Stimulated activated CD8-positive, alpha-beta memory T cell treated with anti-CD3 and anti-CD28 coated beads, Interleukin-12 subunit alpha, Interleukin-12 subunit beta, amount 100 ng/mL, for 4 hours (primary cell): ENCODE measurements at regions not wholly inside any gene's neighbourhood (a gene's known extent, or its start where the extent isn't known, plus 50 kb on each side); places are given as distances from the start of the nearest gene placed in this dataset.

Experiments used
- DNase-seq: peaks from one replicate; pipeline ENCODE4 v3.0.0-alpha.2; 2020; ENCODE audit warnings: low read depth

GRCh38 chr15:93162560-93162959 lies 73.5 kb upstream of the RGMA start:
- no peak for DNase-seq

- DNase-seq: no peak
Measured at GRCh38 chr15:93159930-93160329, 70.9 kb upstream of the RGMA start.

DNA sequence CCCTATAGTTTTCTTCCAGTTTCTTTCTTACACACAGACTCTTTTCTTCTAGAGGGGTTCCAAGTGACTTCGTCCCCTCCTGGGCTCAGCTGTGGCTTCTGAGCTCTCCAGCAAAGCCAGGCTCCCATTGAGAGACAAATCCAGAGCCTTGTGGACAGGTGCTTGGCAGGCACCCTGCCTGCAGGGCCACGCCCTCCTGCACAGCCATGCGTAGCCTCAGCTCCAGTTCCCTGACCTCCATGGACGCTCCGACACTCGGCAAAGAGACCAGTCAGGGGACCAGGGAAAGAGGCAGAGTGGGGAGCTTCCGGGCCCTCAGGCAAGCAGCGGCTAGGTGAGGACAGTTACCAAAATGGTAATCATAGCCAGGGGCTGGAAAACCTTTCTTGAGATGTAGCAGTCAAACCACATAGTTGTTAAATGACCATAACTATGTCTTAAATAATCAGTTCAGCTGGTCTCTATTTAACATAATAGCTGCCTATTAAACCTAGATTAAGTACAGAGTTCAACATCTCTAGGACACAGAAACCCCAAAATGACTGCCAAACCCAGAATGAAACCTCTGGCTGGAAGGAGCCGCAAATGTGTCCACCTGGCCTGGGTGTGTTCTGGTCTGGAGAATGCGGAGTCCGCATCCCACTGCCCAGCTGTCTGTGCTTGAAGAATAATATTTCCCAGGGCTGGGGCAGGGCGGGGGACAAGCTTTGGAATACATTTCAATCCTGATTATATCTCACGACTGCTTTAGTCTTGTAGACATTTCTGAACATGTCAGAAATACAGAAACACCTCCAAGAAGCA lies 69.3 kb upstream of the RGMA start:
- no peak for DNase-seq

GRCh38 chr15:93154666-93155065 lies 65.7 kb upstream of the RGMA start:
- DNase-seq: no peak

- DNase-seq: no peak
Measured at GRCh38 chr15:93152951-93153350, 63.9 kb upstream of the RGMA start.

DNA sequence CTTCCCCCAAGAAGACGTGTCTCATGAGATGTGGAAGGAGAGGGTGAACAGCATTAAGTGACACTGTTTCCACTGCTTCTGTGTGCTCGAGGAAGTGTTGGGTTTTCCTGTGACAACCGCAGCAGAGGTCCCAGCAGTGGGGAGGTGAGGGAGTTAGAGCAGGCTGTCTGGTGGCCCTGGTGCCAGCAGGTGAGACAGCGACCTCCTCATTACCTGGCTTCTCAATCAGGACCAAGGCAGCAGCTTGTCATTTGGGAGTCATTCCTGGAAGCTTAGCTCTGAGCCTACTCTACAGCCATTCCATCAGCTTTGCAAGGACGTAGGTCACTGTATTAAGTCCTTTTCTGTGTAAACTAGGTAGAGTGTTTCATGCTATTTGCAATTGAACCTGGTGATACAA lies 63.3 kb upstream of the RGMA start:
- peak; percentile 22 for DNase-seq

DNA sequence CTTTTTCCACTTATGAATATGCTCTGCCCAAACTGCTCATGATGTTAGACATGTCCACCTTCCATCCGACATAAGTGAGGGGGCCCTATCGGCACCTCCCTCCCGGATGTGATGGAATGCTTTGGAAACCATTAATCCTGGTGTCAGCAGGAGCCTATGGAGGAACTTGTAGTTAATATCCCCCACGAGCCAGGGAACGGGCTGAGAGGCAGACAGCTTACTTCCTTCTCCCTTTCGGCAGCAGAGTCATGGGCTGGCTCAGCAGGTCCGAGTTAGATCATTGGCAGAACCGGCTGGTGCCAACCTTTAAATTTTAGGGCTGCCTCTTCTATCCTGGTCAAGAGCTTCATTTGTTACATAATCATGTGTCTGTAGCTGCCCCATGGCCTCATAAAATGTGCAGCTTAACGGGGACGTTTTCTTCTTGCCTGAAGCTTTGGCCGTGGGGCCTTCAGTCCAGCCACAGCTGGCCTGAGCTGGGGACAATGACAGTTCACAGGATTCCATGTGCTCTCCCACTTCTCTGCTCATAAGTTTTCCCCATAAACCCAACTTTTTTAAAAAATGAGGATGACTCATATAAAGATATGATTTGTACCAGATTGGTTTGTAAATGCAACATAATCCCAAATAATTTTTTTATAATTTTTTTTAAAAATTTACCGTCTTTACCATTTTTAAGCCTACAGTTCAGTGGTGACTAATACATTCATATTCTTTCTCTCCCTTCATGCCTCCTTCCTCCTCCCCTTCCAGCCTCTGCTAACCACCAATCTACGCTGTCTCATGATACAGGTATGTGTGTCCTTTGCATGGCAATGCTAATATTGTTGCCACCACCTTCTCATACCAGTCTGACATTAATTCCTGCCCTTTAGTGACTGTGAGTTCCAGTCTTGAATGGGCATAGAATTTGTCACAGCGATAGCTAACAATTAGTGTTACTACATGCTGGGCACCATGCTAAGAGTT lies 62.2 kb upstream of the RGMA start:
- DNase-seq: no peak

- DNase-seq: no peak
Measured at GRCh38 chr15:93146601-93147000, 57.6 kb upstream of the RGMA start.

DNA sequence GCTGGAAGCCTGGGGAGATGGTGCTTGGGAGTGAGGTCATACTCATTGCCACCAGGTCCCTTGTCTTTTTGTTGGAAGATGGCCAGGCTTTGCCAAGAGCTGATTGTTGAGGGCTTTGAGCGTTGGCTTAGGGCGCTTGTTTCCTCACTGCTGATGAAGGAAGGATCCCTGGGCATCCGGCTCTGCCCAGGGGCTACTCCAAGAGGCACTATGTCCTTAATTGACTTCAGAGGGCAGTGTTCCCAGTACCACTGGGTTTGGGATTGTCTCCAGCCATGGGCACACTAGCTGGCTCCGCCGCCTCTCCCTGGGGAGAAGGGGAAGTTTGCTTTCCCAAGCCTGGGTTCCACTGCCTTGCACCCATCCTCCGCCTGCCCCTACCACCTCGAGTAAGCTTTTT lies 57.2 kb upstream of the RGMA start:
- no peak for DNase-seq

- no peak for DNase-seq
Measured at GRCh38 chr15:93144463-93145236, 55.6 kb upstream of the RGMA start.

DNA sequence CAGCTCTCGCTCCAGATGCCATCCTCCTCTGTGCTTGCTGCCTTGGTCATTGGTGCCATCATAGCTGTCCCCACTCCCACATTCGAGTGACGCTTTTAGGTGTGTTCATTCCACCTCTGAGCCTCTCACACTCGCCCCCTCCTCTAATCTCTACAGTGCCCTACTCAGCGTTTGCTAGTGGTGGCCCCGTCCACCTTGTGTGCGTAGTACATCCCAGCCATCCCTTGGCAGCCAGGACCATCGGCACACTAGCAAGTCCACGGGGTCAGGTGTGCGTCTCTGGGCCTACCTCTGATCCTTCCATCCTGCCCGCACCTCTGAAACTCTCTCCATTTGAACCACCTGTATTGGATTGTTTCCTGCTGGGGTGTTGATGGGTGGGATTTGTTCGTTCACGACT lies 54.2 kb upstream of the RGMA start:
- no peak for DNase-seq

- peak; percentile 1 for DNase-seq
Measured at GRCh38 chr15:93141371-93141794, 52.4 kb upstream of the RGMA start.

GRCh38 chr15:93139436-93139835 lies 50.4 kb upstream of the RGMA start:
- DNase-seq: no peak

DNA sequence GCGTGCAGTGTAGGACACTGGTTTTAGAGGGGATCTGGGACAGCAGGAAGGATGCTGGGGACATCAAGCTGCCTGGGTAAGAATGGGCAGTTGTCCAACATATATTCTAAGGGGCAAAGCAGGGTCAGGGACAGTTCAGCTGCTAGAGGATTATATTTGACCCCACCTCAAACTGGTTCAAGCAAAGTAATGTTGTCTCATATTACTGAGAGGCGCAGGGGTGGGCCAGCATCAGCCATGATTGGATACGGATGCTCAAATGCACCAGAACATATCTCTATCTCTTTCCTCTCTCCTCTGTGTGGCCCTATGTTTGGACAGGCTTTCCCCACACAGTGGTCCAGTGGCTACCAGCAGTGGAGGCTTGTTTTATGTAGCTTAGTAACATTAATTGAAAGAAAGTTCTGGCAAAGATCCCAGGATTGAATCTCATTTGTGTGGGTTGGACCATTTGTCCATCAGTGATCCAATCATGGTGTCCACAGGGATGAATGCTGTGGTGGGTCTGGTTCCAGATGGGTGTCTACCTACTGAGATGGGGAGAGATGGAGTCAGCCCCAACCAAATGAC lies 49.8 kb upstream of the RGMA start:
- DNase-seq: no peak
